Panc1 (cell line): ENCODE measurements at regions not wholly inside any gene's neighbourhood (a gene's known extent, or its start where the extent isn't known, plus 50 kb on each side); places are given as distances from the start of the nearest gene placed in this dataset.

Experiments used
- ATAC-seq: fragments of 200-7000 bp; cut with Tn5 transposase; 2 replicates; pipeline ENCODE4 v1.9.1; 2020; ENCODE audit warnings: mild to moderate bottlenecking, moderate library complexity
- BruUV-seq: library from RNA; stranded (reverse); fragments of 400-500 nt; replicated peaks from 2 replicates; lab custom pipeline; 2021; lab: Mats Ljungman, UMichigan
- CTCF ChIA-PET: fragments of 300-600 bp; sonication (Branson Sonifier 250); formaldehyde crosslinking; loops from one replicate; lab custom pipeline; 2022; ENCODE audit warnings: antibody characterized with exemption; lab: Charles Lee
- POLR2A ChIA-PET: fragments of 300-600 bp; sonication (Branson Sonifier 250); formaldehyde crosslinking; loops from one replicate; lab custom pipeline; 2022; ENCODE audit warnings: antibody characterized with exemption; lab: Charles Lee
- DNase-seq: peaks from one replicate; pipeline ENCODE4 v3.0.0-alpha.2; 2010; ENCODE audit warnings: low read depth, low spot score
- H3K27ac ChIP-seq: 2 replicates; pipeline ENCODE4 v1.5.1; 2011; ENCODE audit warnings: mild to moderate bottlenecking, low read length, inconsistent platforms
- H3K27me3 ChIP-seq: fragments of 200-500 bp; sonication (Bioruptor generic); 2 replicates; pipeline ENCODE4 v1.6.0; 2014; ENCODE audit warnings: low read length, inconsistent platforms; ENCODE audit not compliant: control insufficient read depth, insufficient read depth
- H3K36me3 ChIP-seq: fragments of 200-500 bp; sonication (Bioruptor generic); 2 replicates; pipeline ENCODE4 v1.5.1; 2014; ENCODE audit warnings: inconsistent platforms, mild to moderate bottlenecking, low read length, moderate library complexity; ENCODE audit not compliant: control insufficient read depth, insufficient read depth
- H3K4me1 ChIP-seq: 2 replicates; pipeline ENCODE4 v1.5.1; 2011; ENCODE audit warnings: inconsistent platforms, mild to moderate bottlenecking, low read length, moderate library complexity; ENCODE audit not compliant: control insufficient read depth, insufficient read depth
- H3K4me3 ChIP-seq, 2 experiments: 2 replicates each; pipeline ENCODE4 v1.5.1; 2011 to 2012; ENCODE audit warnings: low read depth in 2 of 2, low read length in 2 of 2, mild to moderate bottlenecking in 2 of 2, inconsistent platforms in 1 of 2, moderate library complexity in 1 of 2
- H3K9me3 ChIP-seq: fragments of 200-500 bp; sonication (Bioruptor generic); 2 replicates; pipeline ENCODE4 v1.5.1; 2014; ENCODE audit warnings: low read depth, mild to moderate bottlenecking, inconsistent platforms, low read length, moderate library complexity; ENCODE audit not compliant: control insufficient read depth, insufficient read depth
- POLR2AphosphoS5 ChIP-seq: IDR thresholded peaks from 2 replicates; pipeline ENCODE4 v1.6.1; 2012; ENCODE audit warnings: mild to moderate bottlenecking, low read depth, low read length, moderate library complexity
- SIN3A ChIP-seq: IDR thresholded peaks from 2 replicates; pipeline ENCODE4 v1.6.1; 2012; ENCODE audit warnings: low read depth, mild to moderate bottlenecking, low read length, moderate library complexity, borderline replicate concordance; ENCODE audit not compliant: insufficient read depth
- TCF7L2 ChIP-seq: IDR thresholded peaks from 2 replicates; pipeline ENCODE4 v1.6.1; 2011; ENCODE audit warnings: mild to moderate bottlenecking, low read depth, low read length, inconsistent platforms
- in situ Hi-C: cut with HindIII; loops from 2 replicates; pipeline ENCODE4 v1.10.0; 2016; ENCODE audit warnings: low sequenced_read_pairs, low pct_unique_long_range_greater_than_20kb
- intact Hi-C: fragments of 100-400 bp; cut with micrococcal nuclease; formaldehyde crosslinking; loops from one replicate; pipeline ENCODE4 v1.10.0; 2022; ENCODE audit not compliant: unreplicated experiment
- TF ChIP-seq, protein P1 (sequence below): fragments of 450-650 bp; IDR thresholded peaks from 2 replicates; pipeline ENCODE4 v1.5.1; 2017; ENCODE audit warnings: mild to moderate bottlenecking
- TF ChIP-seq, protein P2 (sequence below), 2 experiments: IDR thresholded peaks; 2 replicates each; pipeline ENCODE4 v1.6.1; 2011 to 2012; ENCODE audit warnings: low read depth in 2 of 2, control low read depth in 1 of 2, low read length in 1 of 2, mild to moderate bottlenecking in 1 of 2, moderate library complexity in 1 of 2; ENCODE audit not compliant: insufficient read depth in 1 of 2

DNA sequence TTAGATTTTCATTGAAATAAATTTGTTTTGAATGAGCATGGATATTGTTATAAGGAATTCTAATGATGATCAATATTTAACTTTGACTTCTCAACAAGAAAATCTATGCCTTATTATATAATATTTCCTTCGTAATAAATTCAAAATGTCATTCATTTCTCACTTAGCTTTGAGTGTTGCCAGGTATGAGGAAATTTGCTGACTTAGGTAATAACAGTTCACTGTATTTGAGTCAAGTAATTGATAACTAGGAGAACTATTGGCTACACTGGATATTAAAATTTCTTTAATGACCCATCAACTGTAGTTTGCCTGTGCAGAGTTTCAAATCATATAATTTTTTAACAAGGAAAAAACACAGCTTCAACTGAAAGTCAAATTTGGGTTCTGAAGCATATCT, 746.6 kb downstream of the SLITRK5 start:
- CTCF ChIA-PET, result no interaction called here
- Histone ChIP-seq H3K4me1 (no peaks in the 10 kb centered on the region), H3K27me3 (no peaks in the 10 kb centered on the region), H3K36me3 (no peaks in the 10 kb centered on the region), H3K4me3 (no peak overlapping the region), H3K9me3 (no peaks in the 10 kb centered on the region), H3K27ac (no peak overlapping the region)
- no peak for TF ChIP-seq SIN3A
- no peak for DNase-seq
- POLR2A ChIA-PET, result no interaction called here
- intact Hi-C loops (no loop called here), in situ Hi-C loops (no loop called here)
- no peak for ATAC-seq
- BruUV-seq, result no TSS peak

DNA sequence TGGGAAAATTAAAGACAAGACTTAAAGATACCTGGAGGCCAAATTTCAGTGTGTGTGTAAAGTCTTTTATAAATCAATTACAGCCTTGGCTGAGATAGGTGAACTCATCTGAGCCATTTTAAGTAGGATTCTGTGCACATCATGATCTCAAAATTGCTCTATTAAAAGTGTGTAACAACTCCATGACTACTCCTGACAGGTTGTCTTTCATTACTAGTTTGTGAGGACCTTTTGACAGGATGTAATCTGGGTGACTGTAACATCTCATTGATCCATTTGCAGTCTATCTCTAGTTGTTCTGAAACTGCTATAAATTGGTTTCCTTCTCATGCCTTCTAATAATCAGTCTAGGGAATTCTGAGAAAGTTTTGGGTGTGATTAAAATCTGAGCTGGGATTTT, 753.3 kb downstream of the SLITRK5 start:
- H3K4me3 ChIP-seq, result no peak overlapping the region

DNA sequence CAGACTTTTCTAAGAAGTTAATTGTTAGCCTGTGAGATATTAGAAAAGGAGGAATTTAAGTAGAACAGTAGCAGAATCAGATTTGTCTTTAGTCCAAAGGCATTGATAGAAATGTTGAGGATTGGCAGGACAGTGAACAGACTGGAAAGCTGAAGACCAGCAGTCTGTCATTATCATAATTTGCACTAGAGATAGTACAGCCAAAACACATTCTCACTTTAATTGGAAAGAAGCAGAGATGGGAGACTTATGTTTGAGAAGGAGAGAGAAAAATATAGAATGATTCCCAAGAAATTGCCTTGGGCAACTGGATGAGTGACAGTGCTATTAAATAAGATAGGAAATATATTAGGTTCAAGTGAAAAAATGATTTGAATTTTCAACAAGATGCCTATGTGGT, 755.5 kb downstream of the SLITRK5 start:
- in situ Hi-C loops (no loop called here), intact Hi-C loops (no loop called here)
- H3K36me3 ChIP-seq, result no peaks in the 10 kb centered on the region
- TF ChIP-seq, protein P1, sequence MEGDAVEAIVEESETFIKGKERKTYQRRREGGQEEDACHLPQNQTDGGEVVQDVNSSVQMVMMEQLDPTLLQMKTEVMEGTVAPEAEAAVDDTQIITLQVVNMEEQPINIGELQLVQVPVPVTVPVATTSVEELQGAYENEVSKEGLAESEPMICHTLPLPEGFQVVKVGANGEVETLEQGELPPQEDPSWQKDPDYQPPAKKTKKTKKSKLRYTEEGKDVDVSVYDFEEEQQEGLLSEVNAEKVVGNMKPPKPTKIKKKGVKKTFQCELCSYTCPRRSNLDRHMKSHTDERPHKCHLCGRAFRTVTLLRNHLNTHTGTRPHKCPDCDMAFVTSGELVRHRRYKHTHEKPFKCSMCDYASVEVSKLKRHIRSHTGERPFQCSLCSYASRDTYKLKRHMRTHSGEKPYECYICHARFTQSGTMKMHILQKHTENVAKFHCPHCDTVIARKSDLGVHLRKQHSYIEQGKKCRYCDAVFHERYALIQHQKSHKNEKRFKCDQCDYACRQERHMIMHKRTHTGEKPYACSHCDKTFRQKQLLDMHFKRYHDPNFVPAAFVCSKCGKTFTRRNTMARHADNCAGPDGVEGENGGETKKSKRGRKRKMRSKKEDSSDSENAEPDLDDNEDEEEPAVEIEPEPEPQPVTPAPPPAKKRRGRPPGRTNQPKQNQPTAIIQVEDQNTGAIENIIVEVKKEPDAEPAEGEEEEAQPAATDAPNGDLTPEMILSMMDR, result no peak
- TF ChIP-seq SIN3A (no peak), POLR2AphosphoS5 (no peak), TCF7L2 (no peak)
- TF ChIP-seq, protein P2, sequence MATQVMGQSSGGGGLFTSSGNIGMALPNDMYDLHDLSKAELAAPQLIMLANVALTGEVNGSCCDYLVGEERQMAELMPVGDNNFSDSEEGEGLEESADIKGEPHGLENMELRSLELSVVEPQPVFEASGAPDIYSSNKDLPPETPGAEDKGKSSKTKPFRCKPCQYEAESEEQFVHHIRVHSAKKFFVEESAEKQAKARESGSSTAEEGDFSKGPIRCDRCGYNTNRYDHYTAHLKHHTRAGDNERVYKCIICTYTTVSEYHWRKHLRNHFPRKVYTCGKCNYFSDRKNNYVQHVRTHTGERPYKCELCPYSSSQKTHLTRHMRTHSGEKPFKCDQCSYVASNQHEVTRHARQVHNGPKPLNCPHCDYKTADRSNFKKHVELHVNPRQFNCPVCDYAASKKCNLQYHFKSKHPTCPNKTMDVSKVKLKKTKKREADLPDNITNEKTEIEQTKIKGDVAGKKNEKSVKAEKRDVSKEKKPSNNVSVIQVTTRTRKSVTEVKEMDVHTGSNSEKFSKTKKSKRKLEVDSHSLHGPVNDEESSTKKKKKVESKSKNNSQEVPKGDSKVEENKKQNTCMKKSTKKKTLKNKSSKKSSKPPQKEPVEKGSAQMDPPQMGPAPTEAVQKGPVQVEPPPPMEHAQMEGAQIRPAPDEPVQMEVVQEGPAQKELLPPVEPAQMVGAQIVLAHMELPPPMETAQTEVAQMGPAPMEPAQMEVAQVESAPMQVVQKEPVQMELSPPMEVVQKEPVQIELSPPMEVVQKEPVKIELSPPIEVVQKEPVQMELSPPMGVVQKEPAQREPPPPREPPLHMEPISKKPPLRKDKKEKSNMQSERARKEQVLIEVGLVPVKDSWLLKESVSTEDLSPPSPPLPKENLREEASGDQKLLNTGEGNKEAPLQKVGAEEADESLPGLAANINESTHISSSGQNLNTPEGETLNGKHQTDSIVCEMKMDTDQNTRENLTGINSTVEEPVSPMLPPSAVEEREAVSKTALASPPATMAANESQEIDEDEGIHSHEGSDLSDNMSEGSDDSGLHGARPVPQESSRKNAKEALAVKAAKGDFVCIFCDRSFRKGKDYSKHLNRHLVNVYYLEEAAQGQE (IDR thresholded peaks at IDR 0.05; ENCODE audit: insufficient read depth in 1 of 2, low read depth in 2 of 2, low read length in 1 of 2), result no peak
- ChIA-PET CTCF (no interaction called here), POLR2A (no interaction called here)
- ATAC-seq, result no peak
- no peaks in the 10 kb centered on the region for H3K9me3 ChIP-seq
- DNase-seq, result no peak
- H3K27ac ChIP-seq, result no peak overlapping the region
- H3K27me3 ChIP-seq, result no peaks in the 10 kb centered on the region
- no peak overlapping the region for H3K4me3 ChIP-seq
- no peaks in the 10 kb centered on the region for H3K4me1 ChIP-seq
- BruUV-seq, result no TSS peak

More for the DNA sequence above, 753.3 kb downstream of the SLITRK5 start:
- DNase-seq (no peak), ATAC-seq (no peak)
- no peaks in the 10 kb centered on the region for H3K9me3 ChIP-seq
- no peak overlapping the region for H3K27ac ChIP-seq
- in situ Hi-C loops, result no loop called here
- intact Hi-C loops, result no loop called here
- ChIA-PET CTCF (no interaction called here), POLR2A (no interaction called here)
- no peaks in the 10 kb centered on the region for H3K36me3 ChIP-seq
- no peak for TF ChIP-seq SIN3A
- TF ChIP-seq, protein P2 (IDR thresholded peaks at IDR 0.05; ENCODE audit: insufficient read depth in 1 of 2, low read depth in 2 of 2, low read length in 1 of 2), result no peak
- TF ChIP-seq, protein P1, result no peak
- no peaks in the 10 kb centered on the region for H3K27me3 ChIP-seq
- no peaks in the 10 kb centered on the region for H3K4me1 ChIP-seq
- no TSS peak for BruUV-seq
